ENCODE measurements at regions not wholly inside any gene's neighbourhood (a gene's known extent, or its start where the extent isn't known, plus 50 kb on each side); places are given as distances from the start of the nearest gene placed in this dataset.
A peak's percentile ranks its signal among the peaks of the same experiment; 100 is the strongest.
"Not testable (repeated sequence)": the region's sequence is repeated elsewhere in the genome, so short reads cannot be mapped to it uniquely, and the experiment has no call there.

GRCh38 chr1:10941891-10942541, 70.4 kb upstream of the TARDBP start:
- no peak for DNase-seq

GRCh38 chr1:10942542-10942912, 69.9 kb upstream of the TARDBP start:
- DNase-seq: no peak

- DNase-seq: no peak
Observed at GRCh38 chr1:10943041-10943440, 69.4 kb upstream of the TARDBP start.

DNA sequence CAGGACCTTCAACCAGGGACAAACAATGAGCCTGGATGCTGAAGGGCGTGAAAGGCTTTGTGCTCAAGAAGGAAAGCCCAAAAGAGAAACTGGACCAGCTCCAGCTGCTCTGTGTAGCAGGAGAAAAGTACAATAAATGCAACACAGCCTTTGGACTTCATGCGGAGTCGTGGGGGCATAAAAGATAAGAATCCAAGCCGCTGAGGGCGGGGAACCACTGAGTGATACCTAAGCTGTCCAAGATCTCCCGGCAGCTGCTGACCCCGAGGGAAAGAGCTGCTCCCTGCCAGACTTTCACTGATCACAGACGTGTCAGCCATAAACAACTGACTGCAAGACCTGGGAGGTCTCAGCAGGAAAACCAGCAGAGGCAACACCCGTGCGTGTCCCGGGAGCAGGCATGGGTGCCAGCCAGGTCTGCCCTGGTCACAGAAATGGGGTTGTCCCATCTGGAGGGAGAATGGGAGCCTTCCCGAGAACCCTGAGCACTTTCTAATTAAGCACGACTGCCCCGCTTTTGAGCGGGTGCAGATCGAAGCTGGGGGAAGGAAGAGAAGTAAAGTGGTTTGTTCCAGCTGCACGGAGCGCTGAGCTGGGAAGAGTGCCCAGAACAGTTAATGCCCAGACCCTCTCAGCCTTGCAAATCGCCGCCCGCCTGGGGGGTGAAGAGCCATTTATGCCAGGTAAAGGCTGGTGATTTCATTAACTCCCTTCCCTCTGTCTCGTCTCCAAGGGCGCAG, 68.3 kb upstream of the TARDBP start:
- no peak for DNase-seq

- DNase-seq: no peak
Observed at GRCh38 chr1:10945991-10946509, 66.4 kb upstream of the TARDBP start.

- no peak for DNase-seq
Observed at GRCh38 chr1:10947181-10947580, 65.3 kb upstream of the TARDBP start.

- DNase-seq: no peak
Observed at GRCh38 chr1:10947691-10948462, 64.6 kb upstream of the TARDBP start.

- no peak for DNase-seq
Observed at GRCh38 chr1:10948463-10948775, 64.0 kb upstream of the TARDBP start.

DNA sequence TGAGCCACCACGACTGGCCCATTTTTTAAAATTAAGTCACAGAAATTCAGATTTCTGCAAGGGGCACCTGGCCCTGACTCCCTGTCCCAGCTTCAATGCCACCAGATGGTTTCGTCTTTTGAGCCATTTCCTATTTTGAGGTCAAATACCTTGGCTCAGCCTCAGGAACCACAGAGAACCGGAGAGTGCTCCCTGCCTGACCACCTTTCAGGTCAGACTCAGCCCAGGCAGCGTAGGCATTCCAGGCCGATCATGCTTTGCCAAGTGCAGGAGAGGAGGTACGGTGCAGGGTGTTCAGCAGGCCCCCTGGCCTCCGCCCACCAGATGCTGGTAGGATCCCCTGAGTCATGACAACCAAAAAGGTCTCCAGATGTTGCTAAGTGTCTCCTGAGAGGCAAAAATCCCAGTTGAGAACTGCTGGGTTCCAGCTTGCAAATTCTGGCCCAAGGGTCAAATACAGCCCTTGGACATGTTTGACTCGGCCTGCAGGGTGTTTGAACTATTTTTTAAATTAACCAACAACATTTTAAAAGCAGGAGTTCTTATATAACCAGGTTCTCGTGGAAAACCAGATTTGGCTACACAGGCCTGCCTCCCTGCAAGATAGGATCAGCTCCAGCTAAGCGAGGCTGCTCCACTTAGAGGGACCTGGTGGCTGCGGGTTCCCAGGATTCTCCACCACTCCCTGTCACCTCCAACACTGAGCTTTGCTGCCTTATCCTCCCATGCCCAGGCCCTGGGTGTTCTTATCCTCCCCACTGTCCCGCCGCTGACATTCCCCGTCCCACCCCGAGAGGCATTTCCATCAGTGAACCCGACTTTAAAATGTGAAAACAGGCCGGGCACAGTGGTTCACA, 61.9 kb upstream of the TARDBP start:
- DNase-seq: no peak

- not testable (repeated sequence) for DNase-seq
Observed at GRCh38 chr1:10951298-10951697, 61.2 kb upstream of the TARDBP start.

GRCh38 chr1:10951961-10952360, 60.5 kb upstream of the TARDBP start:
- DNase-seq: no peak

- no peak for DNase-seq
Observed at GRCh38 chr1:10953505-10954193, 58.8 kb upstream of the TARDBP start.

DNA sequence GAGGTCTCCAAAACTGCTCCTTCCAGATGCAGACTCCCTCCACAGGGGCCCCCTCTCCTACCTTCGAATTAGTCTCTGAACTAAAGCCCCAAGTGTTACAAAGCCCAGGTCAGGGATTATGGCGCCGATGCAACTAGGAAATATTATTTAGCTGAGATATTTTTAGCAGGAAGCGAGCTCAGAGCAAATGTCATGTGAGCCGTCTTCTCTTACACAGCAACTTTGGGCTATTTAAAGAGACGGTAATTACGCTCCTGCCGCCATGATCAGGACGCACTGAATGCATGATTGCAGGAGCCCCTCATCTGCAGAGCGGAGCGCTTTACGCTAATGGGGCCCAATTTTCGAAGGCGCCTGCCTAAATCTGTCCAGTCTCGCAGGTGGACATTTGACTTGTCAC, 55.3 kb upstream of the TARDBP start:
- no peak for DNase-seq

GRCh38 chr1:10958614-10959013, 53.8 kb upstream of the TARDBP start:
- DNase-seq: no peak

DNA sequence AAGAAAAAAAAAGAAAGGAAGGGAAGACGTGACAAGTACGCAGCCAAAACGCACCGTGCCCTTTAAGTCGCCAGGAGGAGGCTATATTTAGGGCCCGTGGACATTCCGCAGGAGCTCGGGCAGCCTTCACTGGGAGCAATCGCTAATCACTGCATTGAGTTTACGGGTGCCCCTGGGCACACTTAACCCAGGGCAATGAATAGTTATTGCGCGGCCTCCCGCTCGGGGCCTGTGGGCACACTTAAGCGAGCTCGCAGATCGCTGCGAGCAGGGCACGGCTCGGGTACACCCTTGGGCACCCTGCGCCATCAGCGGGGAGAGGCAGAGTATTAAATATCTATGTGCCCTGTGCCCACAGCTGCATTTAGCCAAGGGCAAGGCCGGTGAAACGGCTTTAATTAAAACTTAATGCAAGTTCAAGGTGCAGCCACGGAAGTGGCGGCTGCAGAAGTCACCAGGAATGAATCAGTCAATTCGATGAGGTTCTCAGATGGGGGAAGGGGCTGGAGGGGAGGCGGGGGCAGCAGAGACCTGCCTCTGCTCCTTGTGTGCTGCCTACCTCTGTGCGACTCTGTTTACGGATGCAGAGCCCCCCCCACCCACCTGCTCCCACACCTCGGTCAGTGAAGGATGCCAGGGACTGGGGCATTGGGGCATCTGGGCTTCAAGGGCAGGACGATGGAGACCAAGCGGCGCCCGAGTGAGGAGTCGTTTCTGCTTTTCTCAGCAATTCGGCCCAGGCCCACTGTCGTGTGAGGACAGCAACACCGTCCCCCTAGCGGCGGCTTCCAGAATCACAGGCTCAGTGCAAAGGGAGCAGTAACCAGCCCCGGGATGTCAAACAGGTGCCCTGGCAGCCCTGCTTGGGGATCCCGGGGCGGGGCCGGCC, 51.8 kb upstream of the TARDBP start:
- peak; percentile 59 for DNase-seq

- DNase-seq: no peak
Observed at GRCh38 chr1:10961300-10961833, 51.1 kb upstream of the TARDBP start.

DNA sequence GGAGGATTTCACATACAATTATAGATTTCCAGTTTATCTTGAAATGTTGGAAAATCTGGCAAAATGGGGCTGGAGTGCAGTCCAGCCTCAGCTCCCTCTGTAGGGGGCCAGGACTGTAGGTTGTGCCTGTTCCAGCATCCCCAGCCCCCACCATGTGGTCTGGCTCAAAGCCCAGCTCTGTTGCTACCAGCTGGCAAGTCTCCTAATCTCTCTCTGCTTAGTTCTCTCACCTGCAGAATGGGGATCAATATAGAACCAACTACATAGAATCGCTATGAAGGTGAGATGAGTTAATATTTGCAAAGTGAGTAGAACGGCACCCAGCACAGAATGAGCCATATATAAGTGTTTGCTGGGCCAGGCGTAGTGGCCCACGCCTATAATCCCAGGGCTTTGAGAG, 50.0 kb upstream of the TARDBP start:
- DNase-seq: no peak
